Body of pancreas (tissue), 4 donors: ENCODE measurements at regions not wholly inside any gene's neighbourhood (a gene's known extent, or its start where the extent isn't known, plus 50 kb on each side); places are given as distances from the start of the nearest gene placed in this dataset.
"Not testable (repeated sequence)": the region's sequence is repeated elsewhere in the genome, so short reads cannot be mapped to it uniquely, and the experiment has no call there.

Source experiments
- ATAC-seq: fragments of 150-250 bp; one replicate; pipeline ENCODE4 v1.9.1; 2016
- DNase-seq, 4 donors: peaks; one replicate each; pipeline ENCODE4 v3.0.0-alpha.2; 2019
- H3K27ac ChIP-seq, 4 donors: fragments of 200-600 bp; sonication (generic); 1 replicate in 3 of 4; 2 replicates in 1 of 4; pipeline versions ENCODE4 v1.5.1 to v1.6.1; 2016 to 2019; ENCODE audit warnings: mild to moderate bottlenecking in 1 of 4, mixed read lengths in 1 of 4, moderate library complexity in 1 of 4
- H3K27me3 ChIP-seq, 2 donors: fragments of 200-600 bp; sonication (generic); one replicate each; pipeline ENCODE4 v1.6.0; 2016; ENCODE audit warnings: mild to moderate bottlenecking in 1 of 2
- H3K36me3 ChIP-seq, 2 donors: fragments of 200-600 bp; sonication (generic); replicated peaks in 1 of 2; 2 replicates each; pipeline ENCODE4 v1.5.1; 2016; ENCODE audit warnings: low read depth in 2 of 2; ENCODE audit not compliant: insufficient read depth in 1 of 2
- H3K4me1 ChIP-seq: fragments of 200-600 bp; sonication (generic); one replicate; pipeline ENCODE4 v1.6.0; 2016
- H3K4me3 ChIP-seq, 2 donors: fragments of 200-600 bp; sonication (generic); 1 replicate in 1 of 2; 2 replicates in 1 of 2; pipeline ENCODE4 v1.5.1; 2016 to 2019
- H3K9me3 ChIP-seq, 3 donors: fragments of 200-600 bp; sonication (generic); 1 replicate in 2 of 3; 2 replicates in 1 of 3; pipeline ENCODE4 v1.5.1; 2016
- CTCF ChIP-seq, 7 experiments: fragments of 450-650 bp in 4 of 7; fragments of 200-600 bp in 3 of 7; sonication (generic) in 3 of 7; IDR thresholded peaks; one replicate each; pipeline ENCODE4 v1.5.1; 2016 to 2019; ENCODE audit warnings: antibody characterized with exemption in 7 of 7
- POLR2A ChIP-seq, 3 donors: fragments of 450-650 bp; IDR thresholded peaks; one replicate each; pipeline ENCODE4 v1.6.1; 2016; ENCODE audit warnings: antibody characterized with exemption in 3 of 3, mild to moderate bottlenecking in 2 of 3
- WGBS, 2 donors: methylation state at CpG; one replicate each; pipeline ENCODE4 v1.1.5; 2017; 5-methylcytosine and 5-hydroxymethylcytosine counted together
- intact Hi-C: fragments of 100-400 bp; cut with DNase I; formaldehyde crosslinking; loops from one replicate; pipeline ENCODE4 v1.15.1; 2023

- intact Hi-C loops = no loop called here
- Histone ChIP-seq H3K4me1 (no peaks in the 10 kb centered on the region), H3K36me3 (no peaks in the 10 kb centered on the region), H3K27ac (no peak overlapping the region), H3K4me3 (no peak overlapping the region), H3K27me3 (no peaks in the 10 kb centered on the region), H3K9me3 (no peaks in the 10 kb centered on the region)
- no peak for DNase-seq
- ATAC-seq = no peak
- WGBS, 2 donors = 87 to 89% methylated on average over 1 of the region's 1 CpG
- TF ChIP-seq CTCF (IDR thresholded peaks at IDR 0.05) (no peak), POLR2A (IDR thresholded peaks at IDR 0.05) (no peak)
Observed at GRCh38 chr7:81445462-81445861, 324.4 kb downstream of the HGF start.

GRCh38 chr7:81441750-81442149, 328.1 kb downstream of the HGF start:
- intact Hi-C loops = no loop called here
- Histone ChIP-seq H3K4me1 (no peaks in the 10 kb centered on the region), H3K9me3 (no peaks in the 10 kb centered on the region), H3K27me3 (no peaks in the 10 kb centered on the region), H3K27ac (no peak overlapping the region), H3K4me3 (no peak overlapping the region), H3K36me3 (no peaks in the 10 kb centered on the region)
- TF ChIP-seq CTCF (IDR thresholded peaks at IDR 0.05) (no peak), POLR2A (IDR thresholded peaks at IDR 0.05) (no peak)
- DNase-seq (no peak), ATAC-seq (no peak)
- WGBS, 2 donors = 9 to 10% methylated on average over 1 of the region's 1 CpG

- WGBS, 2 donors = 37 to 45% methylated on average over 1 of the region's 1 CpG
Observed at GRCh38 chr7:81439591-81439990, 330.3 kb downstream of the HGF start.

GRCh38 chr7:81437160-81437559, 332.7 kb downstream of the HGF start:
- H3K27ac ChIP-seq, DNase-seq, H3K4me3 ChIP-seq, H3K27me3 ChIP-seq, H3K36me3 ChIP-seq, H3K4me1 ChIP-seq, intact Hi-C loops, H3K9me3 ChIP-seq, ATAC-seq: not testable (repeated sequence)
- WGBS, 2 donors = 67 to 90% methylated on average over 1 to 12 of the region's 29 CpGs

More at GRCh38 chr7:81439591-81439990, 330.3 kb downstream of the HGF start:
- Histone ChIP-seq H3K9me3 (no peaks in the 10 kb centered on the region), H3K4me3 (no peak overlapping the region), H3K4me1 (no peaks in the 10 kb centered on the region), H3K27ac (no peak overlapping the region), H3K27me3 (no peaks in the 10 kb centered on the region), H3K36me3 (no peaks in the 10 kb centered on the region)
- no peak for TF ChIP-seq CTCF (IDR thresholded peaks at IDR 0.05)
- TF ChIP-seq POLR2A (IDR thresholded peaks at IDR 0.05) = no peak
- intact Hi-C loops = no loop called here
- no peak for ATAC-seq
- DNase-seq = no peak

GRCh38 chr7:81433692-81434331, 336.0 kb downstream of the HGF start:
- DNase-seq (no peak), ATAC-seq (no peak)
- 64 to 74% methylated on average over 3 of the region's 3 CpGs for WGBS, 2 donors
- no peak overlapping the region for H3K27ac ChIP-seq
- TF ChIP-seq CTCF (IDR thresholded peaks at IDR 0.05) (no peak), POLR2A (IDR thresholded peaks at IDR 0.05) (no peak)
- no peaks in the 10 kb centered on the region for H3K36me3 ChIP-seq
- no peaks in the 10 kb centered on the region for H3K27me3 ChIP-seq
- intact Hi-C loops = no loop called here
- H3K4me3 ChIP-seq = no peak overlapping the region
- no peaks in the 10 kb centered on the region for H3K4me1 ChIP-seq
- no peaks in the 10 kb centered on the region for H3K9me3 ChIP-seq
